BE2C (cell line): ENCODE measurements at regions not wholly inside any gene's neighbourhood (a gene's known extent, or its start where the extent isn't known, plus 50 kb on each side); places are given as distances from the start of the nearest gene placed in this dataset.
A peak's percentile ranks its signal among the peaks of the same experiment; 100 is the strongest.

Experiments
- DNase-seq: peaks from one replicate; pipeline ENCODE4 v3.0.0-alpha.2; 2020
- H3K27me3 ChIP-seq: fragments of 250-450 bp; sonication (Bioruptor Pico); 2 replicates; pipeline ENCODE4 v1.5.1; 2020; ENCODE audit warnings: mild to moderate bottlenecking
- H3K36me3 ChIP-seq: fragments of 250-450 bp; sonication (Bioruptor Pico); 2 replicates; pipeline ENCODE4 v1.5.1; 2020; ENCODE audit warnings: mild to moderate bottlenecking
- H3K4me1 ChIP-seq: fragments of 250-450 bp; sonication (Bioruptor Pico); 2 replicates; pipeline ENCODE4 v1.5.1; 2020
- H3K4me3 ChIP-seq: 2 replicates; pipeline ENCODE4 v1.5.1; 2011; ENCODE audit warnings: low read depth, low read length
- H3K9me3 ChIP-seq: fragments of 250-450 bp; sonication (Bioruptor Pico); 2 replicates; pipeline ENCODE4 v1.5.1; 2020
- CTCF ChIP-seq: IDR thresholded peaks from 2 replicates; pipeline ENCODE4 v1.5.1; 2012; ENCODE audit warnings: mild to moderate bottlenecking, low read depth, low read length

- no peak for DNase-seq
- TF ChIP-seq CTCF, result no peak
- Histone ChIP-seq H3K27me3 (no peaks in the 10 kb centered on the region), H3K36me3 (no peaks in the 10 kb centered on the region), H3K4me3 (no peak overlapping the region), H3K9me3 (no peaks in the 10 kb centered on the region), H3K4me1 (no peaks in the 10 kb centered on the region; the same call in 1 of the 2 replicates)
Observed at GRCh38 chr1:58893257-58893869, 109.5 kb upstream of the JUN start.

- H3K4me3 ChIP-seq, result no peak overlapping the region
- no peaks in the 10 kb centered on the region for H3K36me3 ChIP-seq
- H3K27me3 ChIP-seq, result no peaks in the 10 kb centered on the region
- DNase-seq, result peak; percentile 58
- H3K9me3 ChIP-seq, result no peaks in the 10 kb centered on the region
- peaks cover 14% of the 10 kb centered on the region for H3K4me1 ChIP-seq
- TF ChIP-seq CTCF, result no peak
Observed at GRCh38 chr1:58895082-58895481, 111.2 kb upstream of the JUN start.

GRCh38 chr1:58895559-58896145 lies 111.8 kb upstream of the JUN start:
- H3K9me3 ChIP-seq, result no peaks in the 10 kb centered on the region
- no peak overlapping the region for H3K4me3 ChIP-seq
- DNase-seq, result no peak
- TF ChIP-seq CTCF, result no peak
- H3K4me1 ChIP-seq, result peaks cover 14% of the 10 kb centered on the region
- H3K36me3 ChIP-seq, result no peaks in the 10 kb centered on the region
- H3K27me3 ChIP-seq, result no peaks in the 10 kb centered on the region

- Histone ChIP-seq H3K36me3 (no peaks in the 10 kb centered on the region), H3K9me3 (no peaks in the 10 kb centered on the region), H3K4me1 (peaks cover 14% of the 10 kb centered on the region), H3K4me3 (no peak overlapping the region), H3K27me3 (no peaks in the 10 kb centered on the region)
- TF ChIP-seq CTCF, result no peak
- DNase-seq, result peak; percentile 17
Observed at GRCh38 chr1:58896246-58897183, 112.7 kb upstream of the JUN start.

GRCh38 chr1:58898739-58899586 lies 115.1 kb upstream of the JUN start:
- Histone ChIP-seq H3K27me3 (no peaks in the 10 kb centered on the region), H3K9me3 (no peaks in the 10 kb centered on the region), H3K4me3 (no peak overlapping the region), H3K4me1 (peaks cover 14% of the 10 kb centered on the region), H3K36me3 (no peaks in the 10 kb centered on the region)
- peak; percentile 26; the same call in 1 of the 2 replicates for TF ChIP-seq CTCF
- peak; percentile 80 for DNase-seq
